ENCODE measurements at regions not wholly inside any gene's neighbourhood (a gene's known extent, or its start where the extent isn't known, plus 50 kb on each side); places are given as distances from the start of the nearest gene placed in this dataset.

DNA sequence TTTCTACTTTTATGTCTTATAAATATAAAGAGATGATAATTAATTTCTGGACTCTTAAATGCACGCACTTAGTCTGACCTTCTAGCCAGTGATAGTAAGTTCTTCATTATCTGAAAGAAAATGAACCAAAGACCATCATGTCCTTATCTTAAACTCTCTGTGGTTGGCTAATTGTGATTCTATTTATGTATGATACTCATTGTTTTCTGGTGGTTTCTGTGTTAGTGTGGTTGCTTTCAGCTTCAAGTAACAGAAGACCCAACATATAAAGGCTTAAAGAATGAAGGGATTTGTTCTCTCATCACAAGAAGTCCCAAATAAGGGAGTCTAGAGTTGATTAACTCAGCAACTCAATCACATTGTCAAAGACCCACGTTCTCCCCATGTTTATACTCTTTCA lies 225.2 kb upstream of the TANK start:
- peaks cover 1% of the 10 kb centered on the region for H3K4me1 Mint-ChIP-seq (ENCODE audit: low read depth)
- H3K9me3 Mint-ChIP-seq (ENCODE audit: low read depth): no peaks in the 10 kb centered on the region

DNA sequence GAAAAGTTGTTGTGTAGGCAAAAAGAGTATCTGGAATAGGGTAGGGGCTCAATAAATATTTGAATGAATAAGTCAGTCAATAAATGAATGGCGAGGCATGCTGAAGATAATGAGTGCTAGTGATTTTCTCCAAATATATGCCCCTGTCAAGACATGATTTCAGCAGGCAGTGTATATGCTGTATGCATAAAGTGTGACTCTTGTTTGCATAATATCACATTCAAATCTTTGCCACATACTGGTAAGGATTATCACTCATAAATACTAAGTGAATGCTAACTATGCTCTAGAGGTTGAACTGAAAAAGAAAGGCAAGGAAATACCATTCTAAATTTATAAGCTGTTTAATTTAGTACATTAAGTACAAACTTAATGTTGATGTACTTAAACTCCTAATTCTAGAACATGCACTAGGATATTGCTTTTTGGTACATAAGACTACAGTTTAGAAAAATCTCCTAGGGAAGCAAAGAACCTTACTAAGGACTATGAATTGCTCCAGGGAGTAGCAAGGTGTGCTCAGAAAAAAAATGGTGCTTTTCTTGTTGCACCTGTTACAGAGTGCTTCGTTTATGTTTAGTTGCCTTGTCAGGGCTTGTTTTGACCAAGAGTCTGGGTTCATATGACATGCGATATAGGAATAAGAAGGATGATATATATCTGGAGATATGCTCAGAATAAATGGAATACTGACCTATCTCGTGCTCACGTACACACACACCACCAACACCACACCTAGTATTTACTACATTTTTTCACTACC lies 224.0 kb upstream of the TANK start:
- TF ChIP-seq, protein P1, sequence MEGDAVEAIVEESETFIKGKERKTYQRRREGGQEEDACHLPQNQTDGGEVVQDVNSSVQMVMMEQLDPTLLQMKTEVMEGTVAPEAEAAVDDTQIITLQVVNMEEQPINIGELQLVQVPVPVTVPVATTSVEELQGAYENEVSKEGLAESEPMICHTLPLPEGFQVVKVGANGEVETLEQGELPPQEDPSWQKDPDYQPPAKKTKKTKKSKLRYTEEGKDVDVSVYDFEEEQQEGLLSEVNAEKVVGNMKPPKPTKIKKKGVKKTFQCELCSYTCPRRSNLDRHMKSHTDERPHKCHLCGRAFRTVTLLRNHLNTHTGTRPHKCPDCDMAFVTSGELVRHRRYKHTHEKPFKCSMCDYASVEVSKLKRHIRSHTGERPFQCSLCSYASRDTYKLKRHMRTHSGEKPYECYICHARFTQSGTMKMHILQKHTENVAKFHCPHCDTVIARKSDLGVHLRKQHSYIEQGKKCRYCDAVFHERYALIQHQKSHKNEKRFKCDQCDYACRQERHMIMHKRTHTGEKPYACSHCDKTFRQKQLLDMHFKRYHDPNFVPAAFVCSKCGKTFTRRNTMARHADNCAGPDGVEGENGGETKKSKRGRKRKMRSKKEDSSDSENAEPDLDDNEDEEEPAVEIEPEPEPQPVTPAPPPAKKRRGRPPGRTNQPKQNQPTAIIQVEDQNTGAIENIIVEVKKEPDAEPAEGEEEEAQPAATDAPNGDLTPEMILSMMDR (IDR thresholded peaks at IDR 0.05; ENCODE audit: unreplicated experiment): no peak
- DNase-seq (ENCODE audit: low spot score, unreplicated experiment): no peak
- H3K4me1 Mint-ChIP-seq (ENCODE audit: low read depth): peaks cover 1% of the 10 kb centered on the region
- H3K27me3 Mint-ChIP-seq: no peaks in the 10 kb centered on the region
- H3K9me3 Mint-ChIP-seq (ENCODE audit: low read depth): no peaks in the 10 kb centered on the region
- H3K36me3 Mint-ChIP-seq (ENCODE audit: insufficient read depth): no peaks in the 10 kb centered on the region
- no peak overlapping the region for H3K4me3 Mint-ChIP-seq (ENCODE audit: low read depth)
- H3K27ac Mint-ChIP-seq: no peak overlapping the region

More for the DNA sequence above, 225.2 kb upstream of the TANK start:
- DNase-seq (ENCODE audit: low spot score, unreplicated experiment): no peak
- TF ChIP-seq, protein P1 (IDR thresholded peaks at IDR 0.05; ENCODE audit: unreplicated experiment): no peak
- Mint-ChIP-seq H3K27me3 (no peaks in the 10 kb centered on the region), H3K36me3 (ENCODE audit: insufficient read depth) (no peaks in the 10 kb centered on the region), H3K27ac (no peak overlapping the region), H3K4me3 (ENCODE audit: low read depth) (no peak overlapping the region)

DNA sequence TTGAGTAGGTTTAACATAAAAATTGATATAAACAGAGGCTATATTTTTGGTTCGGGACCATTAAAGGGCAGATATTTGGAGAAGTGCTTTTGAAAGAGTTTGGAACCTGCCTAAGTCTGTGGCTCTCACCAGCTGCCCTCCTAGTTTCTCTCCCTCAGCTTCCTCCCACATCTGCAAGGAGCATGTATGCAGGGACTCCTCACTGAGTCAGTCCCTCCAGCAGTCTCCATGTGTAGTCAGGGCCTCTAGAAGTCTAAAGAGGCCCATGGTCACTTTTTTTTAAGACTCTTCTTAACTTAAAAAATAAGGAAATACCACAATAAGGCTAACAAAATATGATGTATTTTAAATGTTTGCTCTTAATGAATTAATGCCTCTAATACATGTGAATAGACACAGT lies 220.0 kb upstream of the TANK start:
- TF ChIP-seq, protein P1 (IDR thresholded peaks at IDR 0.05; ENCODE audit: unreplicated experiment): no peak
- no peak overlapping the region for H3K4me3 Mint-ChIP-seq (ENCODE audit: low read depth)
- H3K36me3 Mint-ChIP-seq (ENCODE audit: insufficient read depth): no peaks in the 10 kb centered on the region
- no peaks in the 10 kb centered on the region for H3K9me3 Mint-ChIP-seq (ENCODE audit: low read depth)
- no peak overlapping the region for H3K27ac Mint-ChIP-seq
- DNase-seq (ENCODE audit: low spot score, unreplicated experiment): no peak
- no peaks in the 10 kb centered on the region for H3K27me3 Mint-ChIP-seq
- H3K4me1 Mint-ChIP-seq (ENCODE audit: low read depth): no peaks in the 10 kb centered on the region

DNA sequence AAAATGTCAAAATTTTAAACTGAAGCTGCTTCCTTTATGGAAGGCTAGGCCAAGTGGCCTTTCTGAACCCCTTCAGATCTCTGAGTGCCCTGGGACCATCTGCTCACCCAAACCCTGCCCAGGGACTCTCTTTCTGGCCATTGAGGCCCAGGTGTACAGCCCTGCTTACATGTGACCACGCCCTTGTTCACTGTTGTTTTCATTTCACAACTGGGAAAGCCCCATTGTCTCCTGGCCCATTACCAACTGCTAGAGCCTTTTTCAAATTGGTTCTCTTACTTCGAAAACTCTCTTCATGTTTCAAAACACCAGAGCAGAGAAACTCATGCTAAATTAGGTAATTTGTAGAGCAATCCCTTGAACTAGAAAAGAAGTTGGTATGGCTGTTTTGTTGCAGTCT lies 219.5 kb upstream of the TANK start:
- H3K9me3 Mint-ChIP-seq (ENCODE audit: low read depth): no peaks in the 10 kb centered on the region
- no peaks in the 10 kb centered on the region for H3K36me3 Mint-ChIP-seq (ENCODE audit: insufficient read depth)
- H3K4me3 Mint-ChIP-seq (ENCODE audit: low read depth): no peak overlapping the region
- no peaks in the 10 kb centered on the region for H3K4me1 Mint-ChIP-seq (ENCODE audit: low read depth)
- H3K27me3 Mint-ChIP-seq: no peaks in the 10 kb centered on the region
- H3K27ac Mint-ChIP-seq: no peak overlapping the region
- TF ChIP-seq, protein P1 (IDR thresholded peaks at IDR 0.05; ENCODE audit: unreplicated experiment): no peak
- no peak for DNase-seq (ENCODE audit: low spot score, unreplicated experiment)

DNA sequence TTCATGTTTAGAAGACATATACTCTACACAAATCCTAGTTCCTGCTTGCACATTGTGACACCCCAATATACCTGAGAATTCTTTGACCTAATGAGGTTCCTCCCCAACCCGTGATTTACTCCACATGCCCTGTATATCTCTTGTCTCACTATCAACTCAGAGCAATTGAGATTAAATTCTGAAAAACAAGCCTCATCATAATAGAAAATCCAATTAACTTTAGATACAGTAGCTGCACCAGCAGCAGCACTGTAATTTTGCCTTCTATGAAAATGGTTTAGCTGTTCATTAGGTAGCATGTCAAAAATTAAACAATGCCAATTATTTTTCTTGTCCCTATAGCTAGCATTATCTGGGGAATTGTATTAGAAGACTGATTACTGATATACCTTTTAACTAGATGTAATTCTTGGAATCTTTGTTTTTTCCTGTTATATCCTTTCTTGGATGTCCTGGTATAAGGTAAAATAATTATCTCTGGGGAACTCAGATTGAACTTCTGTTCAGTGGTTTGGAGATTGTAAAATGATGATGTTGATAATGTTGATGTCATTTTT lies 218.9 kb upstream of the TANK start:
- H3K36me3 Mint-ChIP-seq (ENCODE audit: insufficient read depth): no peaks in the 10 kb centered on the region
- H3K4me3 Mint-ChIP-seq (ENCODE audit: low read depth): no peak overlapping the region
- no peaks in the 10 kb centered on the region for H3K4me1 Mint-ChIP-seq (ENCODE audit: low read depth)
- DNase-seq (ENCODE audit: low spot score, unreplicated experiment): no peak
- no peaks in the 10 kb centered on the region for H3K9me3 Mint-ChIP-seq (ENCODE audit: low read depth)
- no peaks in the 10 kb centered on the region for H3K27me3 Mint-ChIP-seq
- TF ChIP-seq, protein P1 (IDR thresholded peaks at IDR 0.05; ENCODE audit: unreplicated experiment): no peak
- no peak overlapping the region for H3K27ac Mint-ChIP-seq
